ENCODE measurements at regions not wholly inside any gene's neighbourhood (a gene's known extent, or its start where the extent isn't known, plus 50 kb on each side); places are given as distances from the start of the nearest gene placed in this dataset.

- DNase-seq, result no peak
Measured at GRCh38 chr3:102124704-102125103, 275.4 kb downstream of the NFKBIZ start.

GRCh38 chr3:102125197-102125993 lies 276.1 kb downstream of the NFKBIZ start:
- no peak for DNase-seq

GRCh38 chr3:102125994-102126368 lies 276.7 kb downstream of the NFKBIZ start:
- DNase-seq, result no peak

- no peak for DNase-seq
Measured at GRCh38 chr3:102129760-102130608, 280.7 kb downstream of the NFKBIZ start.

- no peak for DNase-seq
Measured at GRCh38 chr3:102132370-102132769, 283.1 kb downstream of the NFKBIZ start.

- DNase-seq, result no peak
Measured at GRCh38 chr3:102133376-102133775, 284.1 kb downstream of the NFKBIZ start.

- no peak for DNase-seq
Measured at GRCh38 chr3:102135316-102135715, 286.0 kb downstream of the NFKBIZ start.

- no peak for DNase-seq
Measured at GRCh38 chr3:102136183-102136582, 286.9 kb downstream of the NFKBIZ start.

GRCh38 chr3:102140116-102140515 lies 290.8 kb downstream of the NFKBIZ start:
- no peak for DNase-seq

- DNase-seq, result no peak
Measured at GRCh38 chr3:102141096-102141927, 292.0 kb downstream of the NFKBIZ start.

- no peak for DNase-seq
Measured at GRCh38 chr3:102141928-102142239, 292.6 kb downstream of the NFKBIZ start.

- no peak for DNase-seq
Measured at GRCh38 chr3:102142379-102143060, 292.3 kb upstream of the ZPLD1 start.

- DNase-seq, result no peak
Measured at GRCh38 chr3:102143536-102143935, 291.3 kb upstream of the ZPLD1 start.

- no peak for DNase-seq
Measured at GRCh38 chr3:102144063-102144462, 290.8 kb upstream of the ZPLD1 start.

- no peak for DNase-seq
Measured at GRCh38 chr3:102148598-102149337, 286.0 kb upstream of the ZPLD1 start.

- DNase-seq, result no peak
Measured at GRCh38 chr3:102151935-102152334, 282.9 kb upstream of the ZPLD1 start.

GRCh38 chr3:102156426-102156825 lies 278.4 kb upstream of the ZPLD1 start:
- DNase-seq, result no peak

- no peak for DNase-seq
Measured at GRCh38 chr3:102158080-102158740, 276.6 kb upstream of the ZPLD1 start.

- no peak for DNase-seq
Measured at GRCh38 chr3:102159810-102160451, 274.9 kb upstream of the ZPLD1 start.

GRCh38 chr3:102161384-102162006 lies 273.3 kb upstream of the ZPLD1 start:
- no peak for DNase-seq
